Liver (tissue), 3 donors: ENCODE measurements at regions not wholly inside any gene's neighbourhood (a gene's known extent, or its start where the extent isn't known, plus 50 kb on each side); places are given as distances from the start of the nearest gene placed in this dataset.

Experiments
- EGR1 ChIP-seq, 2 donors: IDR thresholded peaks; 2 replicates each; pipeline ENCODE4 v1.6.1; 2016 to 2018; ENCODE audit warnings: antibody characterized with exemption in 2 of 2, low read depth in 2 of 2
- GABPA ChIP-seq, 2 donors: IDR thresholded peaks in 1 of 2; conservative IDR thresholded peaks in 1 of 2; 2 replicates each; pipeline ENCODE4 v1.6.1; 2016; ENCODE audit warnings: antibody characterized with exemption in 2 of 2, mild to moderate bottlenecking in 1 of 2, moderate library complexity in 1 of 2
- MAX ChIP-seq: IDR thresholded peaks from 2 replicates; pipeline ENCODE4 v1.6.1; 2016; ENCODE audit warnings: antibody characterized with exemption
- NR2F2 ChIP-seq: IDR thresholded peaks from 2 replicates; pipeline ENCODE4 v1.6.1; 2016; ENCODE audit warnings: antibody characterized with exemption
- RAD21 ChIP-seq, 2 donors: IDR thresholded peaks; 2 replicates each; pipeline ENCODE4 v1.6.1; 2016; ENCODE audit warnings: antibody characterized with exemption in 2 of 2, mild to moderate bottlenecking in 2 of 2
- RXRA ChIP-seq, 2 donors: IDR thresholded peaks; 2 replicates each; pipeline ENCODE4 v1.6.1; 2017 to 2018; ENCODE audit warnings: antibody characterized with exemption in 2 of 2, mild to moderate bottlenecking in 1 of 2
- YY1 ChIP-seq: IDR thresholded peaks from 2 replicates; pipeline ENCODE4 v1.6.1; 2016; ENCODE audit warnings: antibody characterized with exemption, mild to moderate bottlenecking
- TF ChIP-seq, protein P1 (sequence below): fragments of 150-350 bp; IDR thresholded peaks from 2 replicates; pipeline ENCODE4 v1.5.1; 2017; ENCODE audit warnings: improper control_type of control experiment, low read depth, low read length; ENCODE audit not compliant: missing input control
- TF ChIP-seq, protein P2 (sequence below): IDR thresholded peaks from 2 replicates; pipeline ENCODE4 v1.6.1; 2016; ENCODE audit warnings: antibody characterized with exemption
- TF ChIP-seq, protein P3 (sequence below): IDR thresholded peaks from 2 replicates; pipeline ENCODE4 v1.6.1; 2016; ENCODE audit warnings: antibody characterized with exemption
- TF ChIP-seq, protein P4 (sequence below): IDR thresholded peaks from 2 replicates; pipeline ENCODE4 v1.6.1; 2016; ENCODE audit warnings: antibody characterized with exemption, mild to moderate bottlenecking
- donor health status: healthy.
- donor health status: healthy.

DNA sequence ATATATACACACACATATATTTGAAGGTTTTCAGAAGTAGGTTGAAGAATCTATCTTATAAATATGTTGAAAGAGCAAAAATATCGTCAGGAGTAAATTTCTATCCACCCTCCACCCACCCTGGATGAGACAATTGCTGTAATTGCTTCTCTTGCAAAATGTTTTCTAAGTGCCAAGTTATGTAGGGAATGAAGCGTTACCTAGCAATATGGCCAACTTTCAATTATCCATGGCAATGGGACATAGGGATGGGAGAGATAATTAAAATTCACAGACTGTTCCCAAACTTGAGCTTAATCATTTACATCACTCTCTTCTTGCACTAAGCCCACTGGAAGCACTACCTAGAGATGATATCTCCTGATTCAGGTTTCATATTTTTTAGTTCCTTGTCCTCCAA is 806.2 kb upstream of the RAG2 start:
- TF ChIP-seq YY1 (no peak), MAX (no peak), NR2F2 (no peak), RAD21 (IDR thresholded peaks at IDR 0.05) (no peak), RXRA (IDR thresholded peaks at IDR 0.05) (no peak), EGR1 (IDR thresholded peaks at IDR 0.05; ENCODE audit: low read depth in 2 of 2) (no peak), GABPA (IDR thresholded peaks at IDR 0.05 in 1 of 2, conservative IDR thresholded peaks at IDR 0.05 in 1 of 2) (no peak)
- TF ChIP-seq, protein P1, sequence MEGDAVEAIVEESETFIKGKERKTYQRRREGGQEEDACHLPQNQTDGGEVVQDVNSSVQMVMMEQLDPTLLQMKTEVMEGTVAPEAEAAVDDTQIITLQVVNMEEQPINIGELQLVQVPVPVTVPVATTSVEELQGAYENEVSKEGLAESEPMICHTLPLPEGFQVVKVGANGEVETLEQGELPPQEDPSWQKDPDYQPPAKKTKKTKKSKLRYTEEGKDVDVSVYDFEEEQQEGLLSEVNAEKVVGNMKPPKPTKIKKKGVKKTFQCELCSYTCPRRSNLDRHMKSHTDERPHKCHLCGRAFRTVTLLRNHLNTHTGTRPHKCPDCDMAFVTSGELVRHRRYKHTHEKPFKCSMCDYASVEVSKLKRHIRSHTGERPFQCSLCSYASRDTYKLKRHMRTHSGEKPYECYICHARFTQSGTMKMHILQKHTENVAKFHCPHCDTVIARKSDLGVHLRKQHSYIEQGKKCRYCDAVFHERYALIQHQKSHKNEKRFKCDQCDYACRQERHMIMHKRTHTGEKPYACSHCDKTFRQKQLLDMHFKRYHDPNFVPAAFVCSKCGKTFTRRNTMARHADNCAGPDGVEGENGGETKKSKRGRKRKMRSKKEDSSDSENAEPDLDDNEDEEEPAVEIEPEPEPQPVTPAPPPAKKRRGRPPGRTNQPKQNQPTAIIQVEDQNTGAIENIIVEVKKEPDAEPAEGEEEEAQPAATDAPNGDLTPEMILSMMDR = no peak
- TF ChIP-seq, protein P2, sequence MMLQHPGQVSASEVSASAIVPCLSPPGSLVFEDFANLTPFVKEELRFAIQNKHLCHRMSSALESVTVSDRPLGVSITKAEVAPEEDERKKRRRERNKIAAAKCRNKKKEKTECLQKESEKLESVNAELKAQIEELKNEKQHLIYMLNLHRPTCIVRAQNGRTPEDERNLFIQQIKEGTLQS = no peak
- TF ChIP-seq, protein P3, sequence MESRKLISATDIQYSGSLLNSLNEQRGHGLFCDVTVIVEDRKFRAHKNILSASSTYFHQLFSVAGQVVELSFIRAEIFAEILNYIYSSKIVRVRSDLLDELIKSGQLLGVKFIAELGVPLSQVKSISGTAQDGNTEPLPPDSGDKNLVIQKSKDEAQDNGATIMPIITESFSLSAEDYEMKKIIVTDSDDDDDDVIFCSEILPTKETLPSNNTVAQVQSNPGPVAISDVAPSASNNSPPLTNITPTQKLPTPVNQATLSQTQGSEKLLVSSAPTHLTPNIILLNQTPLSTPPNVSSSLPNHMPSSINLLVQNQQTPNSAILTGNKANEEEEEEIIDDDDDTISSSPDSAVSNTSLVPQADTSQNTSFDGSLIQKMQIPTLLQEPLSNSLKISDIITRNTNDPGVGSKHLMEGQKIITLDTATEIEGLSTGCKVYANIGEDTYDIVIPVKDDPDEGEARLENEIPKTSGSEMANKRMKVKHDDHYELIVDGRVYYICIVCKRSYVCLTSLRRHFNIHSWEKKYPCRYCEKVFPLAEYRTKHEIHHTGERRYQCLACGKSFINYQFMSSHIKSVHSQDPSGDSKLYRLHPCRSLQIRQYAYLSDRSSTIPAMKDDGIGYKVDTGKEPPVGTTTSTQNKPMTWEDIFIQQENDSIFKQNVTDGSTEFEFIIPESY = no peak
- TF ChIP-seq, protein P4, sequence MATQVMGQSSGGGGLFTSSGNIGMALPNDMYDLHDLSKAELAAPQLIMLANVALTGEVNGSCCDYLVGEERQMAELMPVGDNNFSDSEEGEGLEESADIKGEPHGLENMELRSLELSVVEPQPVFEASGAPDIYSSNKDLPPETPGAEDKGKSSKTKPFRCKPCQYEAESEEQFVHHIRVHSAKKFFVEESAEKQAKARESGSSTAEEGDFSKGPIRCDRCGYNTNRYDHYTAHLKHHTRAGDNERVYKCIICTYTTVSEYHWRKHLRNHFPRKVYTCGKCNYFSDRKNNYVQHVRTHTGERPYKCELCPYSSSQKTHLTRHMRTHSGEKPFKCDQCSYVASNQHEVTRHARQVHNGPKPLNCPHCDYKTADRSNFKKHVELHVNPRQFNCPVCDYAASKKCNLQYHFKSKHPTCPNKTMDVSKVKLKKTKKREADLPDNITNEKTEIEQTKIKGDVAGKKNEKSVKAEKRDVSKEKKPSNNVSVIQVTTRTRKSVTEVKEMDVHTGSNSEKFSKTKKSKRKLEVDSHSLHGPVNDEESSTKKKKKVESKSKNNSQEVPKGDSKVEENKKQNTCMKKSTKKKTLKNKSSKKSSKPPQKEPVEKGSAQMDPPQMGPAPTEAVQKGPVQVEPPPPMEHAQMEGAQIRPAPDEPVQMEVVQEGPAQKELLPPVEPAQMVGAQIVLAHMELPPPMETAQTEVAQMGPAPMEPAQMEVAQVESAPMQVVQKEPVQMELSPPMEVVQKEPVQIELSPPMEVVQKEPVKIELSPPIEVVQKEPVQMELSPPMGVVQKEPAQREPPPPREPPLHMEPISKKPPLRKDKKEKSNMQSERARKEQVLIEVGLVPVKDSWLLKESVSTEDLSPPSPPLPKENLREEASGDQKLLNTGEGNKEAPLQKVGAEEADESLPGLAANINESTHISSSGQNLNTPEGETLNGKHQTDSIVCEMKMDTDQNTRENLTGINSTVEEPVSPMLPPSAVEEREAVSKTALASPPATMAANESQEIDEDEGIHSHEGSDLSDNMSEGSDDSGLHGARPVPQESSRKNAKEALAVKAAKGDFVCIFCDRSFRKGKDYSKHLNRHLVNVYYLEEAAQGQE = no peak
